Osteocyte (in vitro differentiated cells): ENCODE measurements at regions not wholly inside any gene's neighbourhood (a gene's known extent, or its start where the extent isn't known, plus 50 kb on each side); places are given as distances from the start of the nearest gene placed in this dataset.

Source experiments
- DNase-seq: peaks from one replicate; pipeline ENCODE4 v3.0.0; 2021; ENCODE audit warnings: mixed read lengths; ENCODE audit not compliant: unreplicated experiment; ENCODE audit errors: extremely low spot score
- H3K27ac Mint-ChIP-seq: one replicate; pipeline ENCODE4 v1.8.0; 2021; ENCODE audit warnings: mild to moderate bottlenecking, mixed read lengths; ENCODE audit not compliant: unreplicated experiment
- H3K27me3 Mint-ChIP-seq: one replicate; pipeline ENCODE4 v1.8.0; 2021; ENCODE audit warnings: mixed read lengths; ENCODE audit not compliant: unreplicated experiment
- H3K36me3 Mint-ChIP-seq: one replicate; pipeline ENCODE4 v1.8.0; 2021; ENCODE audit warnings: mixed read lengths; ENCODE audit not compliant: unreplicated experiment
- H3K4me1 Mint-ChIP-seq: one replicate; pipeline ENCODE4 v1.8.0; 2021; ENCODE audit warnings: mixed read lengths; ENCODE audit not compliant: unreplicated experiment
- H3K4me3 Mint-ChIP-seq: one replicate; pipeline ENCODE4 v1.8.0; 2021; ENCODE audit warnings: mild to moderate bottlenecking, moderate library complexity, mixed read lengths; ENCODE audit not compliant: unreplicated experiment
- H3K9me3 Mint-ChIP-seq: one replicate; pipeline ENCODE4 v1.8.0; 2021; ENCODE audit warnings: mixed read lengths; ENCODE audit not compliant: unreplicated experiment
- TF ChIP-seq, protein P1 (sequence below): fragments of 200-600 bp; sonication (generic); IDR thresholded peaks from 2 replicates; pipeline ENCODE4 v1.5.0; 2021; ENCODE audit warnings: antibody characterized with exemption, mild to moderate bottlenecking, moderate library complexity

DNA sequence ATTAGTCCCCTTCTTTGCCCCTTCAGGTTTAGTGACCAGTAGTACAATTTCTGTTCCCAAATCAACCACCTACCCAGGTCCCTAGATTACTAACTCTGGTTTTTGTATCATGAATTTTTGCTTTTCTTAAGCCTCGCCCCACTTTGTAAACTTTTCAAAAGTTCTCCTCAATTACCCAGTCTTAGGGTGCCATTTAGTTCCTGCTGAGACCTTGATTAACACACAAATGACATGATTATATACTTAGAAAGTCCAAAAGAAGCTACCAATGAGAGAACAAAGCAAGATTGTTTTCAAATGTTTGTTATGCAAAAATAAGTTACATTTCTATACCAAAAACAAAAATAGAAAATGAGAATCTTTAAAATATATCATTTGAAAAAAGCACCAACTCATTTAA is 594.4 kb downstream of the SQOR start:
- no peak overlapping the region for H3K27ac Mint-ChIP-seq
- no peak overlapping the region for H3K4me3 Mint-ChIP-seq
- H3K36me3 Mint-ChIP-seq: no peaks in the 10 kb centered on the region
- TF ChIP-seq, protein P1, sequence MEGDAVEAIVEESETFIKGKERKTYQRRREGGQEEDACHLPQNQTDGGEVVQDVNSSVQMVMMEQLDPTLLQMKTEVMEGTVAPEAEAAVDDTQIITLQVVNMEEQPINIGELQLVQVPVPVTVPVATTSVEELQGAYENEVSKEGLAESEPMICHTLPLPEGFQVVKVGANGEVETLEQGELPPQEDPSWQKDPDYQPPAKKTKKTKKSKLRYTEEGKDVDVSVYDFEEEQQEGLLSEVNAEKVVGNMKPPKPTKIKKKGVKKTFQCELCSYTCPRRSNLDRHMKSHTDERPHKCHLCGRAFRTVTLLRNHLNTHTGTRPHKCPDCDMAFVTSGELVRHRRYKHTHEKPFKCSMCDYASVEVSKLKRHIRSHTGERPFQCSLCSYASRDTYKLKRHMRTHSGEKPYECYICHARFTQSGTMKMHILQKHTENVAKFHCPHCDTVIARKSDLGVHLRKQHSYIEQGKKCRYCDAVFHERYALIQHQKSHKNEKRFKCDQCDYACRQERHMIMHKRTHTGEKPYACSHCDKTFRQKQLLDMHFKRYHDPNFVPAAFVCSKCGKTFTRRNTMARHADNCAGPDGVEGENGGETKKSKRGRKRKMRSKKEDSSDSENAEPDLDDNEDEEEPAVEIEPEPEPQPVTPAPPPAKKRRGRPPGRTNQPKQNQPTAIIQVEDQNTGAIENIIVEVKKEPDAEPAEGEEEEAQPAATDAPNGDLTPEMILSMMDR: no peak
- no peaks in the 10 kb centered on the region for H3K4me1 Mint-ChIP-seq
- DNase-seq: no peak
- no peaks in the 10 kb centered on the region for H3K9me3 Mint-ChIP-seq
- H3K27me3 Mint-ChIP-seq: no peaks in the 10 kb centered on the region

DNA sequence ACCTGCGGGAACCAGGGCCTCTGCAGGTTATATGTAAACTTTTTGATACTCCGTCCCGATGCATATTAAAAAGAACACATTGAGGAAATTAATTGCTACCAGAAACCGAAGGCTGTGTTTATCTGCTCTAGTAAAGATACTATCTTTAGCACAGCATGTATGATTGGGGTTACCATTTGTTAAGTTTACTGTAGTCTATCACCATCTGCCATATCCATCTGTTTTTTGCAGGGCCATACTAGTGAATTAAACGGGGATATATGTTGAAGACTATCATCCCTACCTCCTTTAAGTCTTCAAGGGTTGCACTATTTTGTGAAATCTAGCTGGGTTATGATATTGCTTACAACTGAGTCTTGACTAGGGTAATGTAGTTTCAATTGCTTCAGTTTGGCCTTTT is 597.0 kb downstream of the SQOR start:
- Mint-ChIP-seq H3K4me3 (no peak overlapping the region), H3K9me3 (no peaks in the 10 kb centered on the region), H3K27me3 (no peaks in the 10 kb centered on the region), H3K4me1 (no peaks in the 10 kb centered on the region), H3K27ac (no peak overlapping the region), H3K36me3 (no peaks in the 10 kb centered on the region)
- TF ChIP-seq, protein P1: no peak
- no peak for DNase-seq

DNA sequence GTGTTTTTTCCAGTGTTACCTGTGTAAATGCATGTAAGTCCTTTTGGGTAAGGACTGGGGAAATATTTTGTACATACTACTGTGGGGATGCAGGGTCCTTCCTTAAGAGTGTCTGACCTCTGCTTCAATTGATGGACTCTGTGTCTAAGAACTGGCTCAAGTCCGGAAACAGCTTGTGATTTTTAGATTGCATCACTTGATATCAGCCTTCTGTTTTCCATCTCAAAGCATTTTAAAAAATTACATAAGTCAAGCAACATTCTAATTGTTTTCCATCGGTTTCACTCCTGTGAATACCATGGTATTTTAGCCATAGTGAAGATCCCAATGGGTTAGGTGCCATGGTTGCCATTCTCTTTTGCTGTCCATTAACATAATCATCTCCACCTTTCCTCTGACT is 597.6 kb downstream of the SQOR start:
- DNase-seq: no peak
- H3K27ac Mint-ChIP-seq: no peak overlapping the region
- TF ChIP-seq, protein P1: no peak
- no peaks in the 10 kb centered on the region for H3K36me3 Mint-ChIP-seq
- H3K4me3 Mint-ChIP-seq: no peak overlapping the region
- no peaks in the 10 kb centered on the region for H3K4me1 Mint-ChIP-seq
- H3K9me3 Mint-ChIP-seq: no peaks in the 10 kb centered on the region
- H3K27me3 Mint-ChIP-seq: no peaks in the 10 kb centered on the region

DNA sequence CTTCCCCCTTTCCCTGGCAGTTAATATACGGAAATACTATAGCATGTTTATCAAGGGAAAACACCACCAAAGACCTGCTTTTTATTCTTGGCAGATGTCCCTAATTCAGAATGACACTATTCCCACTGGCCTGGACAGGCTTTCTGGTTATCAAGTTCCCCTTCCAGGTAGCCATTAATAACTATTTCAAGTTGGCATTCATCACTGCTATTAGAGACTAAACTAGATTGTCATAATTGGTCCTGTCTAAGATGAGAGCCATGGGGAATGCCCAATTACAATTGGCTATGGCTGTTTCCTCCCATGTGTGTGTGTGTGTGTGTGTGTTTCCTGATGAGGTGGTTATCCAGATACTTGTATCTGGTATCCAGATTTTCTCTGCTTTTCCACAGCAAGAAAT is 608.1 kb downstream of the SQOR start:
- TF ChIP-seq, protein P1: no peak
- H3K4me1 Mint-ChIP-seq: no peaks in the 10 kb centered on the region
- no peaks in the 10 kb centered on the region for H3K27me3 Mint-ChIP-seq

DNA sequence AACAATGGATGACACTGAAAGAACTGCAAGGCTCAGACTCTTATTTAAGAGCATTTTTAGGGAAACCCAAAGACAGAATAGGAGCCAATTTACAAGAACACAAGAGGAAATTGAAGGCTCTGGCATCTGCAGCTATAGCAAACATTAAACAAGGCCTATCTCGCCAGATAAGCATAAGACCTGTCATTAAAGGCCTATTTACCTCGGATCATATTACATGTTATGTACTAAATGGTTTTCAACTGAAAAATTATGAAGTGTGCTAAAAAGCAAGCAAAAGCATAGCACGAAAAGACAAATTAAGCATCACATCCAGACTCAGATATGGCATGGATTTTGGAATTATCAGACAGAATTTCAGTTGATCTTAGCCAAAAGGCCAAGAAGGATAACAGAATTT is 617.1 kb downstream of the SQOR start:
- H3K4me3 Mint-ChIP-seq: no peak overlapping the region
- no peaks in the 10 kb centered on the region for H3K9me3 Mint-ChIP-seq
- H3K4me1 Mint-ChIP-seq: no peaks in the 10 kb centered on the region
- no peaks in the 10 kb centered on the region for H3K27me3 Mint-ChIP-seq
- TF ChIP-seq, protein P1: no peak
- no peak for DNase-seq
- H3K36me3 Mint-ChIP-seq: no peaks in the 10 kb centered on the region
- no peak overlapping the region for H3K27ac Mint-ChIP-seq

More for the DNA sequence above, 608.1 kb downstream of the SQOR start:
- Mint-ChIP-seq H3K36me3 (no peaks in the 10 kb centered on the region), H3K9me3 (no peaks in the 10 kb centered on the region), H3K27ac (no peak overlapping the region), H3K4me3 (no peak overlapping the region)
- DNase-seq: no peak
